ENCODE measurements at regions not wholly inside any gene's neighbourhood (a gene's known extent, or its start where the extent isn't known, plus 50 kb on each side); places are given as distances from the start of the nearest gene placed in this dataset.

GRCh38 chrX:137263374-137263773, 229.6 kb upstream of the GPR101 start:
- no peak for DNase-seq (ENCODE audit: low read depth, low spot score)
- ChIA-PET CTCF (no interaction called here), POLR2A (no interaction called here)
- H3K4me3 ChIP-seq (ENCODE audit: low read depth, low read length): no peak overlapping the region
- TF ChIP-seq CTCF (IDR thresholded peaks at IDR 0.05; ENCODE audit: insufficient read depth, low read length, missing control alignments): no peak

GRCh38 chrX:137245183-137245582, 211.4 kb upstream of the GPR101 start:
- H3K4me3 ChIP-seq (ENCODE audit: low read depth, low read length): no peak overlapping the region
- TF ChIP-seq CTCF (IDR thresholded peaks at IDR 0.05; ENCODE audit: insufficient read depth, low read length, missing control alignments): no peak
- ChIA-PET CTCF (no interaction called here), POLR2A (no interaction called here)
- no peak for DNase-seq (ENCODE audit: low read depth, low spot score)

GRCh38 chrX:137236837-137237236, 203.0 kb upstream of the GPR101 start:
- CTCF ChIA-PET: no interaction called here
- DNase-seq (ENCODE audit: low read depth, low spot score): no peak
- POLR2A ChIA-PET: no interaction called here
- H3K4me3 ChIP-seq (ENCODE audit: low read depth, low read length): no peak overlapping the region
- TF ChIP-seq CTCF (IDR thresholded peaks at IDR 0.05; ENCODE audit: insufficient read depth, low read length, missing control alignments): no peak

- CTCF ChIA-PET: no interaction called here
- POLR2A ChIA-PET: no interaction called here
- H3K4me3 ChIP-seq (ENCODE audit: low read depth, low read length): no peak overlapping the region
- no peak for TF ChIP-seq CTCF (IDR thresholded peaks at IDR 0.05; ENCODE audit: insufficient read depth, low read length, missing control alignments)
- DNase-seq (ENCODE audit: low read depth, low spot score): no peak
Observed at GRCh38 chrX:137234651-137235402, 201.0 kb upstream of the GPR101 start.

GRCh38 chrX:137233478-137233877, 199.7 kb upstream of the GPR101 start:
- DNase-seq (ENCODE audit: low read depth, low spot score): no peak
- ChIA-PET POLR2A (no interaction called here), CTCF (no interaction called here)
- H3K4me3 ChIP-seq (ENCODE audit: low read depth, low read length): no peak overlapping the region
- TF ChIP-seq CTCF (IDR thresholded peaks at IDR 0.05; ENCODE audit: insufficient read depth, low read length, missing control alignments): no peak

- no peak overlapping the region for H3K4me3 ChIP-seq (ENCODE audit: low read depth, low read length)
- DNase-seq (ENCODE audit: low read depth, low spot score): no peak
- no peak for TF ChIP-seq CTCF (IDR thresholded peaks at IDR 0.05; ENCODE audit: insufficient read depth, low read length, missing control alignments)
- ChIA-PET CTCF (no interaction called here), POLR2A (no interaction called here)
Observed at GRCh38 chrX:137227151-137227550, 193.4 kb upstream of the GPR101 start.
